DMS53 treated with DMSO at 0.1 percent for 48 hours (cell line): ENCODE measurements at regions not wholly inside any gene's neighbourhood (a gene's known extent, or its start where the extent isn't known, plus 50 kb on each side); places are given as distances from the start of the nearest gene placed in this dataset.
"Not testable (repeated sequence)": the region's sequence is repeated elsewhere in the genome, so short reads cannot be mapped to it uniquely, and the experiment has no call there.

Experiments
- DNase-seq: peaks from one replicate; lab custom pipeline; 2025; ENCODE audit not compliant: unreplicated experiment; lab: John Stamatoyannopoulos, UW

GRCh38 chr3:157921811-157922210, 184.4 kb downstream of the SHOX2 start:
- DNase-seq = no peak

- DNase-seq = no peak
Observed at GRCh38 chr3:157920822-157921700, 185.2 kb downstream of the SHOX2 start.

- DNase-seq = no peak
Observed at GRCh38 chr3:157919319-157919887, 186.8 kb downstream of the SHOX2 start.

- no peak for DNase-seq
Observed at GRCh38 chr3:157918402-157918801, 187.8 kb downstream of the SHOX2 start.

DNA sequence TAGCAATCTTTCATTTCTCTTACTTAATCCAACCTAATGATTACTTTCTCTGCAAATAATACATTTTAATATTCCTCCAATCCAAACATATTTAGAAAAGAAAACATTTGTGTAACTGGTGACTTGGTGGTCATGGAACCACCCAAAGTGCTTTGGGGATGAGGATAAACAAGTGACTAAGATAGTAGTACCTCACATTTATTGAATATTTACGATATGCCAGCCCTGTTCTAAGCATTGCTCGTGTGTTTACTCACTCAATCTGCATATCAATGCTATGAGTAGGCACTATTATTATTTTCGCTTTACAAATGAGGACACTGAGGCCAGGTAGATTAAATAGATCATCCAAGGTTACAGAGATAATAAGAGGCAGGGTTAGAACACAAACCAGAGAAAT, 189.5 kb downstream of the SHOX2 start:
- no peak for DNase-seq

DNA sequence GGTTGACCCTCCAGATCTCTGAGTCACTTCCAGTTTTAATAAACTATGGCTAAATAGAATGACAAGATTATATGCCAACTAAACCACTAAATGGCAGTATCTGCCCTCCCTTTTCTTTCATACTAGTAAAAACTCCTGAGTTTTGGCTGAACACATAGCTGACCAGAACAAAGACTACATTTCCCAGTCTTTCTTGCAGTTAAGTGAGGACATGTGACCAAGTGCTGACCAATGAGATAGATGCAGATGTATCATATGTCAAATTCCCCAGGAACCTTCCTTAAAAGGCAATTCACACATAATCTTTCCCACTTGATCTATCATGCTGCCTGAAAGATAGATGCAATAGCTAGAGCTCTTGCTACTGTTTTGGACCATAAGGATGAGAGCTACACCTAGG, 191.3 kb downstream of the SHOX2 start:
- no peak for DNase-seq

GRCh38 chr3:157913741-157914150, 192.5 kb downstream of the SHOX2 start:
- DNase-seq = no peak

GRCh38 chr3:157912514-157913451, 193.4 kb downstream of the SHOX2 start:
- no peak for DNase-seq

DNA sequence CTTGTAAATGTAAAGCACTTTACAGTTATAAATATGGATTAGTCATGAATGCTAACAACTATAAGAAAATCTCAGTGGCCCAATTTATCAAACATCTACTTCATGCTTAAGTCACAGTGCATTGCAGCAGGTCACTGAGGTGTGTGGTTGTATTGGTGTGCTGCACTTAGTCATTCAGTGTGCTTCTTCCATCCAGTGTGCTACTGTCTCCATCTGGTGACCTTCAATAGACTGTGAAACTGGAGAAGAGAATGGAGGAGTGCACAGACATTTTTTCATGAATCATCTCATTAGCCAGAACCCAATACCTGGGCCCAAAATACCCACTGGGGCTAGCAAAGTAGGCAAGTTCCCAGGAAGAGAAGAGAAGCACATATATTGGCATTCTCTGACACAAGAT, 199.6 kb downstream of the SHOX2 start:
- DNase-seq = no peak

DNA sequence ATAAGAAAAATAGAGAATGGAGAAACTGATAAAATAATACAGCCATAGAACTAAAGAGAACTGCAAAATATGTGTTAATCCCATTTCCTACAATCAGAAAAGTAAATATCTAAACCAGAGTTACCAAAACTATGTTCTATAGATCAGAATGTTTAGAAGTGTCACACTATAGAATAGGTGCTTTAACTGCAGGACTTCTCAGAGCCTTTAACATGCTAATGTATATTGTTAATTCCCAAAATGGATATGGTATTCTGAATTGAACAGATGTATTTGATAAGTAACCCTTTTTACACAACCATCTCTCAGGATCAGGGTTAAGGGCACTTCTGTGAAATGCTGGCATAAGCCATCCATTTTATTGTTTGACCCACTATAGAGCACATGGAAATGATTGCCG, 200.3 kb downstream of the SHOX2 start:
- DNase-seq = no peak

DNA sequence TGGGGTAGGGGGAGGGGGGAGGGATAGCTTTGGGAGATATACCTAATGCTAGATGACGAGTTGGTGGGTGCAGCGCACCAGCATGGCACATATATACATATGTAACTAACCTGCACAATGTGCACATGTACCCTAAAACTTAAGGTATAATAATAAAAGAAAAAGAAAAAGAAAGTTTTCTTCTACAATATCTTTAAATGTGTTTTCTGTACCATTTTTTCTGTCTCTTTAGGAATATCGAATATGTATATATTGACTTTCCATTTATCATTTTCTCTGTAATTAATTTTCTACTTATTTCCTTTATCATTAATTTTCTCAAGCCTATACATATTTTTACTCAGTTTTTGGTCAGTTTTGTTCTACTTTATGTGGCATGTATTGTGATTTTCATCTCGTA, 203.5 kb downstream of the SHOX2 start:
- not testable (repeated sequence) for DNase-seq

DNA sequence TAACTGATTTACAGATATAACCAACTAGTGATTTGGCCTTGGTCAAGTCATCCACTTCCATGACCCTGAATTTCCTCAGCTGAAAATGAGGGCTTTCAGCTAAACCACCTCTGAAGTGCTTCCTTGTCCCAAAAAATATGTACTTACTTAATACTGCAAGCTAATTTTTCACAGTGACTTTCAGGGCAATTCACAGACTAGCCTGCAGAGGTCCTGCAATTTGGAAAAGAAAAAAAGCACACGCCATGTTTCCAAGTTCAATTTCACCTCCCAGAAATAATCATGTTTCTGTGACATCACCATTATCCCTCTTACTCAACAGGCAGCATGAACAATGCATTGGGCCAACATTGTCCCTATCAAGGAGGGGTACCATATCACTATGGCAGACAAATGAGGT, 218.2 kb downstream of the SHOX2 start:
- DNase-seq = no peak

DNA sequence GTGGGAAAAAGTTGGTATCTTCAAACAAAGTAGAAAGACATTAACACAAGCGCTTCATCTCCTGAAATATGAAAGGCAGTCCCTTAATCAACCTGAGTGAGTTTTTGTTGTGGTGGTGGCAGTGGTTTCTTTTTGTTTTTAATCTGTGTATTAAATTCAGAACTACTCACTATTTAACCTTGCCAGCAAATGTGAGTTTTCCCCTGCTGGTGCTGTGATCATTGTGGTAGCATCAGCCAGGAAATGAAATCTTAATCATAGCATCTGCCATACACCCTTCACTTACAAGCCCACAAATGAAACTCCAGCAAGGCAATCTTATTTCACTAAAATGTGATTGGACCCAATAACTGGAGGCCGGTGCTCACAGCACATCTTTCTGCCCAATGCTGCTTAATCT, 229.7 kb downstream of the SHOX2 start:
- no peak for DNase-seq

- DNase-seq = no peak
Observed at GRCh38 chr3:157872902-157873301, 233.3 kb downstream of the SHOX2 start.

GRCh38 chr3:157871838-157872460, 234.3 kb downstream of the SHOX2 start:
- DNase-seq = no peak

- DNase-seq = no peak
Observed at GRCh38 chr3:157871248-157871647, 235.0 kb downstream of the SHOX2 start.

DNA sequence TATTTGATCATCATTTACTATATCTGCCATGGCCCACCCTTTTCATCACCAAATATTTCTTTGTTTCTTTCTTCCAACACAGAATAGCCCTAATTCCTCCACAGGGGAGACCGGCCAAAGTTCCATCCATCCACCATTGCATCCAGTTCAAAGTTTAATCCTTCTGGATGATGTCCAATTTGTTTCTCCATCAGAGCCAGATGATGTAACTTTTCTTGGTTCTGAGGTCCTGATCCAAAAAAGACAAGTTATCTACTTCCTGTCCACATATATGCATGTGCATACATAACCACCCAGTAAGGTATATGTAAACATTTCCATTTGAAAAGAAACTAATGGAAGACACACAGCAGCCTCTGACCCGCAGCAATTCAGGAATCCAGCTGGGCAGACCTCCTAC, 237.3 kb downstream of the SHOX2 start:
- DNase-seq = no peak

DNA sequence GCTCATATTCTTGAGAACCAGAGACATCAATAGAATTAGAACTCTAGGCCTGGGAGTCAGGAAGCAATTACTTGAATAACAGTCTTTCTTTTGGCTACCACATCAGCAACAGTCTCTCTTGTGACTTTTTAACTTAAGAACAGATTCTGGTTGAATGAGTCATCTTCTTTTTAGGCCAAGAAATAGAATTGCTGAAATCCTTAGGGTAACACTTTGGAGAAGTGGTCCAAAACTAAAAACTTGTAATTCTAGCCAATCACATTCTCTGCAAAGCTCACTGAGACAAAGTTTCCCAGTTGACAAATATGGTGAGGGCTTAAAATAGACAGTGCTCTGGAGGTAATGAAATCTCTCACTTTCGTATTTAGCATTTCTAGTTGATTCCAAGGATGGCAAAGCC, 238.0 kb downstream of the SHOX2 start:
- DNase-seq = no peak

GRCh38 chr3:157865352-157866000, 240.7 kb downstream of the SHOX2 start:
- peak; percentile 30 for DNase-seq

DNA sequence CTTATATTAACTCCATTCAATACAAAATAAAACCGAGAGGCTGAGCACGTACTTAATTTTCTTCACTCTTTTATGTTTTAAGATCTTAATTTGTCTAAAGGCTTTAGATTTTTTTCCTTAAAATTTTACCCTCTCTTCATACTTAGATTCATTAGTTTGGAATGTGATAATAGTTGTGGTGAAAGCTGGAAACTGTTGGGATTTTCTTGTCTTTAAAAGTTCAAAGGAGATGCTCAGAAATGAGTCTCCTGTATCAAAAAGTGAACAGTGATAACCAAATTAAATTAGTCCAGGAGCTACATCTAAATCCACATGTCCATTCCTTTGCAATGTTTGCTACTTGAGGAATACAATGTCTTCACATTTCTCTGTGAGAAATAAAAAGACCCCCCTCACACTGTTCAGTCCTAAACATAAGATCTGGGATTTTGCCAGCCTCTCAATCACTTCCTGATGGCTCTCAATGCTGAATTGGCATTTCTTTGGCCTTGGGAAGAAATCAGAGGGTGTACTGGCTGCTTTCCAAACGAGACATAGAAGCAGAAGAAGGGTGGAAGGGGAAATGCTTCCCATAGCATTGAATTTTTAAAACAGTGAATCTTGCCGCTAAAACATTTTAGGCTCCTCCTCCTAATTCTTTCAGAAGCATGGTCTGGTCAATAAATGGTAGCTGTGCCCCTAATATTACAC, 245.0 kb downstream of the SHOX2 start:
- DNase-seq = no peak
